ENCODE measurements at regions not wholly inside any gene's neighbourhood (a gene's known extent, or its start where the extent isn't known, plus 50 kb on each side); places are given as distances from the start of the nearest gene placed in this dataset.
A peak's percentile ranks its signal among the peaks of the same experiment; 100 is the strongest.

DNA sequence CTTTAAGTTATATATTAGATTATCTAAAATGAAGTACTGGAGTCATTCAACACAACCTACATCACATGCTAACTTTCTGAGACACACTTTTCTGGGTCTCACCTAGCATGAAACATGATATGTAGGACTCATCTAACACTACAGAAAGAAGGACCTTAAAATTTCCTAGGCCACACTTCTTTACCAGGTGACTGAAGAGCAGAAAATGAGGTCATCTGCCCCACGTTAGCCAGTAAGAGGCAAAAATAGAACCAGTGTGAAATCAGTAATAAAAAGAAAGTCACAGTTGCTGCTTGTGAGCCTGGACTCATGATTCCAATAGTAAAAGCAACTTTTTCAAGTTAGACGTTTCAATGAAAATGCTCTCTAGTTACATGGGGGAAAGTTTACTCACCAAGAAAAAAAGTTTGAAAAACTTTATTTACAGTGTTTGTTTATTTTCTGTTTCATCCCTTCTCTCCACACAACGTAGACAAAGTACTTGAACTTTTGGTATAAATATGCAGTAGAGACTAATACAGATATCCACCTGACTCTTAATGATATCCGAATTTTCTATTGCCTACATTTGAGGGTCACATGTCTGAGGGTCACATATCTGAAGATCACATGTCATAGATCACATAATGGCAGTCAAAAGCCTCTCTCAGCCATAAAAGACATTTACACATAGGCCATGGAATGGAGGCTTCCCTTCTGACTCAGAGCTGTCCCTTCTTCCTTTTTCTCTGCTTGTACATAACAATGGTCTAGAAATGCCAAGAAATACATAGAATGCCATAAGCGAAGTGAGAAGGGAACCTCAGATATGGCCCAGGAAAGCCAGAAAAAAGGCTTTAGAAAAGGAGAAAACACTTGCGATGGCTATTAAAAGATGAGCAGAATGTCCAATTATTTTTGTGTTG is 362.9 kb downstream of the ZEB2 start:
- Mint-ChIP-seq H3K27ac (no peak overlapping the region), H3K36me3 (peaks cover 3% of the 10 kb centered on the region), H3K4me3 (no peak overlapping the region), H3K4me1 (peaks cover 0 to 9% (median 4%) of the 10 kb centered on the region in 3 donors), H3K9me3 (no peaks in the 10 kb centered on the region), H3K27me3 (no peaks in the 10 kb centered on the region)

GRCh38 chr2:144154205-144154604 is 365.7 kb downstream of the ZEB2 start:
- peaks cover 3% of the 10 kb centered on the region for H3K36me3 Mint-ChIP-seq
- no peak overlapping the region for H3K4me3 Mint-ChIP-seq
- no peaks in the 10 kb centered on the region for H3K27me3 Mint-ChIP-seq
- H3K9me3 Mint-ChIP-seq: no peaks in the 10 kb centered on the region
- no peak overlapping the region for H3K27ac Mint-ChIP-seq
- peaks cover 0 to 9% (median 4%) of the 10 kb centered on the region in 3 donors for H3K4me1 Mint-ChIP-seq

DNA sequence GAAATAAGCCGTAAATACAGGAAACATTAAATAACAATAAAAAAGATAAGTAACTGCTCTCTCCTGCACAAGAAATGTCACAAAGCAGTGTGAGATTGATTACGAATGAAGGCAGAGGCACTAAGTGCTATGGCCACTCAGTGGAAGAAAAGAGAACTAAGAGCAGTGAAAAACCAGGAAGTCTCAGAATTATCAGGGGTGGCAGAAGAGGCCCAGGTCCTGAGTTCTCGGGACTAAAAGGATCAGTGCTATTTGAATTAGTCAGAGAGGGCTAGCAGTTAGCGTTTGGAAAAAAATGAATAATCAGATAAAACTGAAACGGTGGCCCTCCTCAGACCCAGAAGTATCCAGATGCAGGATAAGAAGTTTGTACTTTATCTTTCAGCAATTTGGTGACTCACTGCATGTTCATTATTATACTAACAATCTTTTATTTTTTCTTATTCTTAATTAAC is 367.1 kb downstream of the ZEB2 start:
- H3K27me3 Mint-ChIP-seq: no peaks in the 10 kb centered on the region
- H3K4me3 Mint-ChIP-seq: peak overlapping the region in 2 of 4 donors; percentile 14 to 18
- H3K27ac Mint-ChIP-seq: no peak overlapping the region

GRCh38 chr2:144151851-144152250 is 368.1 kb downstream of the ZEB2 start:
- Mint-ChIP-seq H3K4me1 (peaks cover 0 to 9% (median 4%) of the 10 kb centered on the region in 3 donors), H3K27me3 (no peaks in the 10 kb centered on the region), H3K4me3 (no peak overlapping the region), H3K36me3 (peaks cover 3% of the 10 kb centered on the region), H3K9me3 (no peaks in the 10 kb centered on the region), H3K27ac (no peak overlapping the region)

More for the DNA sequence above, 367.1 kb downstream of the ZEB2 start:
- H3K36me3 Mint-ChIP-seq: peaks cover 3% of the 10 kb centered on the region
- H3K4me1 Mint-ChIP-seq: peaks cover 0 to 9% (median 4%) of the 10 kb centered on the region in 3 donors
- no peaks in the 10 kb centered on the region for H3K9me3 Mint-ChIP-seq

DNA sequence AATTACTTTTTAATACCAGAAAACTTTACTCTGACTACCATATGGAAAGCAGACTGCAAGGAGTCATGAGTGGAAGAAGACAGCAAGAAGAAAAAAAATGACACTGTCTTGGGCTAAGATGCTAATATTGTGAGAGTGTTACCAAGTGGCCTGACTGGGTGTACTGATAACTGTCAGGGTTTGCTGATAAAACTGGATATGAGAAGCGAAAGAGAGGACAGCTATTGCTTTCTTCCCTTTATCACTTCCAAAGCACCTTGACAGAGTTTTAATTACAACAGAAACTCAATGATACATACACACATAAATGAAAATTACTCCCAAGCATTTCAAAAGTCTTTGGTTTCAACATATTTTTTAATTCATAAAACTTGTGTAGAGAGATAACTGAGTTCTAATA is 368.5 kb downstream of the ZEB2 start:
- Mint-ChIP-seq H3K27ac (no peak overlapping the region), H3K4me1 (peaks cover 0 to 9% (median 4%) of the 10 kb centered on the region in 3 donors), H3K36me3 (peaks cover 3% of the 10 kb centered on the region), H3K27me3 (no peaks in the 10 kb centered on the region), H3K9me3 (no peaks in the 10 kb centered on the region), H3K4me3 (no peak overlapping the region)

- Mint-ChIP-seq H3K4me3 (no peak overlapping the region), H3K36me3 (peaks cover 1% of the 10 kb centered on the region), H3K27me3 (no peaks in the 10 kb centered on the region), H3K27ac (no peak overlapping the region), H3K4me1 (peaks cover 4 to 14% (median 6%) of the 10 kb centered on the region in 3 donors), H3K9me3 (no peaks in the 10 kb centered on the region)
Measured at GRCh38 chr2:144147356-144147755, 372.6 kb downstream of the ZEB2 start.

- H3K36me3 Mint-ChIP-seq: peaks cover 1% of the 10 kb centered on the region
- H3K4me3 Mint-ChIP-seq: no peak overlapping the region
- no peaks in the 10 kb centered on the region for H3K27me3 Mint-ChIP-seq
- H3K9me3 Mint-ChIP-seq: no peaks in the 10 kb centered on the region
- peaks cover 4 to 10% (median 6%) of the 10 kb centered on the region in 3 donors for H3K4me1 Mint-ChIP-seq
- H3K27ac Mint-ChIP-seq: no peak overlapping the region
Measured at GRCh38 chr2:144146876-144147275, 373.0 kb downstream of the ZEB2 start.

DNA sequence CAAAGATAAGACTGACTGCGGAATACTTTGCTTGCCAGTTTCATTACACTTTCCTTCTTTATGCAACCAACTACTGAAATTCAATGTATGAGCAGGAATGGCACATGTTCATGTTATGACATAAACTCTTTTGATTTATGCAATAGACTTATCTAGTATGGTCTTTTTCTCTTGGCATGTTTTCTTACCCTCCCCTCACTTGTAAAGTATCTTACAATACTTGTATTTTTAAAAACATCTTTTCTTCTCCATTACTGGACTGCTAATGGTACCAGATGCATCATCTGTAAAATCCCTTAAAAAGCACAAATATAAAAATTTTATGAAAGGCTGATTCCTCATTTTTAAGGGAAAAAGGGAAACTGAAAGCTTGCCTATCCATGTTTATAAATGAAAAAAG is 373.8 kb downstream of the ZEB2 start:
- no peaks in the 10 kb centered on the region for H3K27me3 Mint-ChIP-seq
- peaks cover 3% of the 10 kb centered on the region for H3K36me3 Mint-ChIP-seq
- H3K4me3 Mint-ChIP-seq: no peak overlapping the region
- peaks cover 4 to 10% (median 6%) of the 10 kb centered on the region in 3 donors for H3K4me1 Mint-ChIP-seq
- H3K27ac Mint-ChIP-seq: no peak overlapping the region
- H3K9me3 Mint-ChIP-seq: no peaks in the 10 kb centered on the region

- peaks cover 4 to 10% (median 6%) of the 10 kb centered on the region in 3 donors for H3K4me1 Mint-ChIP-seq
- H3K4me3 Mint-ChIP-seq: peak overlapping the region in 1 of 4 donors; percentile 29
- no peak overlapping the region for H3K27ac Mint-ChIP-seq
- H3K9me3 Mint-ChIP-seq: no peaks in the 10 kb centered on the region
- peaks cover 5% of the 10 kb centered on the region for H3K36me3 Mint-ChIP-seq
- no peaks in the 10 kb centered on the region for H3K27me3 Mint-ChIP-seq
Measured at GRCh38 chr2:144143294-144144151, 376.4 kb downstream of the ZEB2 start.

DNA sequence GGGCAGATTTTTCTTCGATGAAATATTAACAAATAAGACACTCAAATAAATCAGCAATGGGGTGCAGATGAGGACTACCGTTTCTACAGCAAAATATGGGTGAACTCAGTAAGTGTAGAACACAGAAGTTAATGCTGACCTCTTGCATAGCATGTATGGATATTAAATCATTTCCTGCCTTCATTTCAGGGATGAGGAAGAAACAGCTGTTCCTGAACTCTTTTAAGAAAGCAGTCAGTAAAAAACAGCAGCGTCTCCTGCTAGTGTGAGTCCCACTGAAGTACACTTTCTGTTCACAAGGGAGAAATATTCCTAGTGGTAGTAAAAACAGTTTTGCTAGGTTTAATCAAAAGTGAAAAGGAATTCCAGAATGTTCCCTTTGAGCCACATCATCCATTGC is 379.0 kb downstream of the ZEB2 start:
- H3K36me3 Mint-ChIP-seq: peaks cover 5% of the 10 kb centered on the region
- no peak overlapping the region for H3K4me3 Mint-ChIP-seq
- H3K27me3 Mint-ChIP-seq: no peaks in the 10 kb centered on the region
- H3K9me3 Mint-ChIP-seq: no peaks in the 10 kb centered on the region
- peak overlapping the region in 1 of 3 donors; percentile 5 for H3K27ac Mint-ChIP-seq
- peaks cover 6 to 16% (median 7%) of the 10 kb centered on the region in 3 donors for H3K4me1 Mint-ChIP-seq

DNA sequence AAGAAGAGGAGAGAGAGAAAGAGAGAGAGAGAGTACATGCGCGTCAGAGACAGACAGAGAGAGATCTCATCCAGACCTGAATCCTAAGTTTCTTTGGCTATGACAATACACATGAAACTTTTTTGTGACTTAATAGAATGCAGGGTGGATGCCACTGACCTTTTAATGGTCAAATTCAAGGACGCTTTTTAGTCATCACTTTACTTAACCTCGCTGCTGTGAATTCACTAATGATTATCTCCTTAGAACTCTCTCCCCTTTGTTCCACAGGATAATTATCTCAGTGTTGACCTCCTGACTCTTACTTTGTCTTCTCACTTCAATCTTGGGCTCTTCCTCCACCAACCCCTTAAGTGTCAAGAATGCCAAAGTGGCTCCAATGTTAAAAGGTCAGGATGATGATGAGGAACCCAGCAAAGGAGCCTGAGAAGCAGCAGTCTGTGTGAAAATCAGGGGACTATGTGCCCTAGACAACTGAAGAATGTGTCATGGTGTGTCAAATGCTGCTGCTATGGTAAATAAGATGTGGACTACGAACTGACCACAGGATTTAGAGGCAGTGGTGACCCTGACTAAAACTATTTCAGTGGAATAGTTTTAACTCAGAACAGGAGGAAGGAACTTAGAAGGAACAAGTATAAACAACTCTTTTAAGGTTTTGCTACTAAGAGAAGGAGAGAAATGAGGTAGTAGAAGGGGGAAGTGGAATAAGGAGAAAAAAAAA is 382.1 kb downstream of the ZEB2 start:
- no peaks in the 10 kb centered on the region for H3K27me3 Mint-ChIP-seq
- H3K4me1 Mint-ChIP-seq: peaks cover 1 to 6% (median 2%) of the 10 kb centered on the region in 3 donors
- no peak overlapping the region for H3K27ac Mint-ChIP-seq
- H3K9me3 Mint-ChIP-seq: no peaks in the 10 kb centered on the region
- no peak overlapping the region for H3K4me3 Mint-ChIP-seq
- peaks cover 13% of the 10 kb centered on the region for H3K36me3 Mint-ChIP-seq

DNA sequence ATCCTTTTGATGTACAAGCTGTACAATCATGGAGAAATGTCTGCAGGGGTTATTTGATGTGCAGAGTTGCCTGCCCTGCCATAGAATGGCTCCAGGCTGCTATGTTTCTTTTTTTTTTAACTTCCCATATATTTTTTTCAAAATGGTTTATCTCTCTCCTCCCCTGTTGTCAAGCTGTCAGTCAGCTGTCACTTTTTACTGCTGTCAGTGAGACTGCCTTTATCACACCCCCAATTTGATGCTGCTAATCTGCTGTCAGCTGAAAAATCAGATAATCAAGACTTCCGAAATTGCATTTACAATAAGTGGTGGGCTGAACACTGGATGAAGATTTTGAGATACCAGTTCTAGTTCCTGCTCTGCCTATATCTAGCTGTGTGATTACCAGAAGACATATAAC is 382.6 kb downstream of the ZEB2 start:
- Mint-ChIP-seq H3K4me1 (peaks cover 1 to 6% (median 2%) of the 10 kb centered on the region in 3 donors), H3K27me3 (no peaks in the 10 kb centered on the region), H3K27ac (no peak overlapping the region), H3K36me3 (peaks cover 13% of the 10 kb centered on the region), H3K9me3 (no peaks in the 10 kb centered on the region), H3K4me3 (no peak overlapping the region)

DNA sequence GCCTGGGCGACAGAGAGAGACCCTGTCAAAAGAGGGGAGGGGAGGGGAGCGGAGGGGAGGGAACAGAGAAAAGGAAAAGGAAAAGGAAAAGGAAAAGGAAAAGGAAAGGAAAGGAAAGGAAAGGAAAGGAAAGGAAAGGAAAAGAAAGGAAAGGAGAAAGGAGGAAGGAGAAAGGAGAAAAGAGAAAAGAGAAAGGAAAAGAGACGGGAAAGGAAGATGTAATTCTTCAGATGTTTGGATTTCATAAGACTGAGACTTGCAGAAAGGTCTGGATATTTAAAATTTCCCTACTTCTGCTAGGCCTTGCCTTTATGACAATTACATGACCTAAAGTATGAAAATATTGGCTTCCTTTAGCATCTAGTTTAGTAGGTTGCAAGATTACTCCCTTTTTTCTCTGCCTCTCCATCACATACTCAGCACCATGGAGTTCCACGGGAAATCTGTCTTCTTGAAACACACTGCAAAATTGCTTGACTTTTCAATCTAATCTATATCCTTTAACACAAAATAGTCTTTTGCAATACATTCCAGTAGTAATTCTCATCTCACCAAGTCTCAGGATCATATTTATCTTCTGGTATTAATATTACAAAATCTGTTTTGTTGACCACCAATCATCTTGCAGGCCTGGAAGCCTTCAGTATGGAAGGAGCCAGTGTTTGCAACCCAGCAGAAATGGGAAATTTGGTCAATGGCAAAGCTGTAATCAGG is 383.5 kb downstream of the ZEB2 start:
- H3K36me3 Mint-ChIP-seq: peaks cover 12% of the 10 kb centered on the region
- no peak overlapping the region for H3K27ac Mint-ChIP-seq
- H3K27me3 Mint-ChIP-seq: no peaks in the 10 kb centered on the region
- no peaks in the 10 kb centered on the region for H3K9me3 Mint-ChIP-seq
- no peak overlapping the region for H3K4me3 Mint-ChIP-seq
- peaks cover 1 to 6% (median 2%) of the 10 kb centered on the region in 3 donors for H3K4me1 Mint-ChIP-seq
